ENCODE measurements at regions not wholly inside any gene's neighbourhood (a gene's known extent, or its start where the extent isn't known, plus 50 kb on each side); places are given as distances from the start of the nearest gene placed in this dataset.

DNA sequence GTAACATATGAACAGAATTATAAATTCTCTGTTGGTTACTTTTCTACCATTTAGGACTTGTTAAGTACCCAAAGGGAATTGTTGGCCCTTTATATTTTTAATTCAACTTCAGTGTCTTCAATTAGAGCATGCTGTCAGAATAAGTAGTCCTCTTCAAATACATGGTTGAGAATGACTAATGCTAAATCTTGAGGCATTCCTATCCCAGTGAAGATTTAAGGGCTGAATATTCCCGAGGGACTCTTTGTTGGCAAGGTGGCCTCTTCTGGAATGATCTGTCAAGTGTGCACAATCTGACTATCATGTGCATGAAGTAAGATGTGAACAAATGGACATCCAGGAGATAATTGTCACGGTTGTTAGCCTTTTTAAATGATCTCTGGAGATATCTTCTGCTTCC lies 421.7 kb downstream of the BMP2 start:
- ATAC-seq (no peak), DNase-seq (ENCODE audit: low spot score) (no peak)
- H3K36me3 ChIP-seq (ENCODE audit: insufficient read depth): no peaks in the 10 kb centered on the region
- H4K20me1 ChIP-seq (replicated peaks; ENCODE audit: insufficient read depth): no peaks in the 10 kb centered on the region
- H3K9me2 ChIP-seq (ENCODE audit: insufficient read depth): peaks cover 19% of the 10 kb centered on the region
- H3K27me3 ChIP-seq (ENCODE audit: insufficient read depth): no peaks in the 10 kb centered on the region
- no peaks in the 10 kb centered on the region for H3K4me1 ChIP-seq (ENCODE audit: insufficient read depth)
- H3K27ac ChIP-seq (ENCODE audit: low read depth): no peak overlapping the region
- H3K79me2 ChIP-seq (replicated peaks; ENCODE audit: insufficient read depth): no peaks in the 10 kb centered on the region
- H3K4me1 Mint-ChIP-seq: peaks cover 2% of the 10 kb centered on the region; the same call in 2 of the 3 replicates
- H3K4me3 ChIP-seq: no peak overlapping the region
- H3K4me3 Mint-ChIP-seq: no peak overlapping the region
- no peaks in the 10 kb centered on the region for H3K27me3 Mint-ChIP-seq (ENCODE audit: insufficient read depth, low read depth, poor library complexity)
- no peak overlapping the region for H3K4me2 ChIP-seq
- no peak overlapping the region for H3K27ac Mint-ChIP-seq
- no peak overlapping the region for H2AFZ ChIP-seq
- no peaks in the 10 kb centered on the region for H3K36me3 Mint-ChIP-seq (ENCODE audit: low read depth)
- H3K9me3 Mint-ChIP-seq: no peaks in the 10 kb centered on the region
- H3F3A ChIP-seq (replicated peaks; ENCODE audit: low read depth): no peaks in the 10 kb centered on the region
- TF ChIP-seq, protein P1, sequence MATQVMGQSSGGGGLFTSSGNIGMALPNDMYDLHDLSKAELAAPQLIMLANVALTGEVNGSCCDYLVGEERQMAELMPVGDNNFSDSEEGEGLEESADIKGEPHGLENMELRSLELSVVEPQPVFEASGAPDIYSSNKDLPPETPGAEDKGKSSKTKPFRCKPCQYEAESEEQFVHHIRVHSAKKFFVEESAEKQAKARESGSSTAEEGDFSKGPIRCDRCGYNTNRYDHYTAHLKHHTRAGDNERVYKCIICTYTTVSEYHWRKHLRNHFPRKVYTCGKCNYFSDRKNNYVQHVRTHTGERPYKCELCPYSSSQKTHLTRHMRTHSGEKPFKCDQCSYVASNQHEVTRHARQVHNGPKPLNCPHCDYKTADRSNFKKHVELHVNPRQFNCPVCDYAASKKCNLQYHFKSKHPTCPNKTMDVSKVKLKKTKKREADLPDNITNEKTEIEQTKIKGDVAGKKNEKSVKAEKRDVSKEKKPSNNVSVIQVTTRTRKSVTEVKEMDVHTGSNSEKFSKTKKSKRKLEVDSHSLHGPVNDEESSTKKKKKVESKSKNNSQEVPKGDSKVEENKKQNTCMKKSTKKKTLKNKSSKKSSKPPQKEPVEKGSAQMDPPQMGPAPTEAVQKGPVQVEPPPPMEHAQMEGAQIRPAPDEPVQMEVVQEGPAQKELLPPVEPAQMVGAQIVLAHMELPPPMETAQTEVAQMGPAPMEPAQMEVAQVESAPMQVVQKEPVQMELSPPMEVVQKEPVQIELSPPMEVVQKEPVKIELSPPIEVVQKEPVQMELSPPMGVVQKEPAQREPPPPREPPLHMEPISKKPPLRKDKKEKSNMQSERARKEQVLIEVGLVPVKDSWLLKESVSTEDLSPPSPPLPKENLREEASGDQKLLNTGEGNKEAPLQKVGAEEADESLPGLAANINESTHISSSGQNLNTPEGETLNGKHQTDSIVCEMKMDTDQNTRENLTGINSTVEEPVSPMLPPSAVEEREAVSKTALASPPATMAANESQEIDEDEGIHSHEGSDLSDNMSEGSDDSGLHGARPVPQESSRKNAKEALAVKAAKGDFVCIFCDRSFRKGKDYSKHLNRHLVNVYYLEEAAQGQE (IDR thresholded peaks at IDR 0.05; ENCODE audit: unreplicated experiment): no peak
- TF ChIP-seq ZNF114 (CRISPR knock-in tag; IDR thresholded peaks at IDR 0.05) (no peak), CREB1 (CRISPR knock-in tag; IDR thresholded peaks at IDR 0.05; ENCODE audit: low read depth) (no peak), STAT1 (IDR thresholded peaks at IDR 0.05; ENCODE audit: unreplicated experiment) (no peak)
- TF ChIP-seq, protein P2, sequence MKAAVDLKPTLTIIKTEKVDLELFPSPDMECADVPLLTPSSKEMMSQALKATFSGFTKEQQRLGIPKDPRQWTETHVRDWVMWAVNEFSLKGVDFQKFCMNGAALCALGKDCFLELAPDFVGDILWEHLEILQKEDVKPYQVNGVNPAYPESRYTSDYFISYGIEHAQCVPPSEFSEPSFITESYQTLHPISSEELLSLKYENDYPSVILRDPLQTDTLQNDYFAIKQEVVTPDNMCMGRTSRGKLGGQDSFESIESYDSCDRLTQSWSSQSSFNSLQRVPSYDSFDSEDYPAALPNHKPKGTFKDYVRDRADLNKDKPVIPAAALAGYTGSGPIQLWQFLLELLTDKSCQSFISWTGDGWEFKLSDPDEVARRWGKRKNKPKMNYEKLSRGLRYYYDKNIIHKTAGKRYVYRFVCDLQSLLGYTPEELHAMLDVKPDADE (IDR thresholded peaks at IDR 0.05): no peak

DNA sequence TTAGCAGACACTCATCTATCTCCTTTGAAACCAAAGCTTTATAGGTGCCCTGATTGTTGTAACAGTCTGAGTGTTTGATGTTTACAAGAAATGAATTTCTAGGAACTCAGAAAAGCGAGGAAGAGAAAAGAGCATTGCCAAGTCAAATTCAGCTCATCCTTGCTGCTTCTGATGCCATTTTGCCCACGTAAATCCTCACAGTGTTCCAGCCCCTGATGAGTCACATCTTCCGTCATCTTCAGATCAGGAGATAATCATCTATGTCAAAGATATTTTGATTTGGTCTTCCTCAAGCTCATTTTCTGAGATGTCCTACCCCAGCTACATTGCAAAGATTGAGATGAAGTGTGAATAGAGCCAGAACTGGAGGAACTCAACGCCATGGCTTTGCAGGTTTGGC lies 426.2 kb downstream of the BMP2 start:
- H3K4me1 Mint-ChIP-seq: no peaks in the 10 kb centered on the region
- H3K27me3 Mint-ChIP-seq (ENCODE audit: insufficient read depth, low read depth, poor library complexity): no peaks in the 10 kb centered on the region
- DNase-seq (ENCODE audit: low spot score): no peak
- TF ChIP-seq EZH2phosphoT487 (IDR thresholded peaks at IDR 0.05; ENCODE audit: unreplicated experiment) (no peak), ZNF462 (CRISPR knock-in tag; IDR thresholded peaks at IDR 0.05) (no peak), EZH2 (IDR thresholded peaks at IDR 0.05; ENCODE audit: low read depth, unreplicated experiment) (no peak), POLR2AphosphoS5 (IDR thresholded peaks at IDR 0.05; ENCODE audit: low read depth) (no peak)
- TF ChIP-seq, protein P2 (IDR thresholded peaks at IDR 0.05): no peak

More for the DNA sequence above, 426.2 kb downstream of the BMP2 start:
- no peak overlapping the region for H2AFZ ChIP-seq
- H3K79me2 ChIP-seq (replicated peaks; ENCODE audit: insufficient read depth): no peaks in the 10 kb centered on the region
- no peak overlapping the region for H3K27ac Mint-ChIP-seq
- H3K4me3 Mint-ChIP-seq: no peak overlapping the region
- H3K36me3 Mint-ChIP-seq (ENCODE audit: low read depth): no peaks in the 10 kb centered on the region
- no peak for ATAC-seq
- no peaks in the 10 kb centered on the region for H3K4me1 ChIP-seq (ENCODE audit: insufficient read depth)
- no peaks in the 10 kb centered on the region for H3K36me3 ChIP-seq (ENCODE audit: insufficient read depth)
- no peaks in the 10 kb centered on the region for H4K20me1 ChIP-seq (replicated peaks; ENCODE audit: insufficient read depth)
- no peak overlapping the region for H3K4me3 ChIP-seq
- H3K9me2 ChIP-seq (ENCODE audit: insufficient read depth): peaks cover 12% of the 10 kb centered on the region
- H3K4me2 ChIP-seq: no peak overlapping the region
- H3F3A ChIP-seq (replicated peaks; ENCODE audit: low read depth): no peaks in the 10 kb centered on the region
- no peak overlapping the region for H3K27ac ChIP-seq (ENCODE audit: low read depth)
- no peaks in the 10 kb centered on the region for H3K9me3 Mint-ChIP-seq
- H3K27me3 ChIP-seq (ENCODE audit: insufficient read depth): no peaks in the 10 kb centered on the region

Measured in GM23338 (cell line).